ENCODE measurements at regions not wholly inside any gene's neighbourhood (a gene's known extent, or its start where the extent isn't known, plus 50 kb on each side); places are given as distances from the start of the nearest gene placed in this dataset.
"Not testable (repeated sequence)": the region's sequence is repeated elsewhere in the genome, so short reads cannot be mapped to it uniquely, and the experiment has no call there.

DNA sequence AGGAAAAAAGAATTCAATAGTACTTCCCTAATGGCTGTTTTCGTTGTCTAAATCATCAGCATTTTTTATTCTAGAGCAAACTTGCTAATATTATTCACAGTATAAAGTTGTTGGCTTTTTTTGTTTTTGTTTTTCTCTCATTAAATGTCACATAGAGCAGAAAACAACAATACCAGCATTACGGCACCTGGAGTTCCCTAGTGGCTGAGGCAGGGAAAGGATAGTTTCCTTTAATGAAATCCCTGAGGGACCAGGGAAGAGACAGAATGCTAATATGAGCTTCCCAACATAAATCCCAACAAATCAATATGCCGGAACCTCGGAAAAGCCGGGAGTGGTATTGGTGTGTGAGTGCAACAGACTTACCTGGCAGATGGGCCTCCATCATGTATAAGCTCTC is 235.2 kb upstream of the ASCC3 start:
- no peak for DNase-seq

DNA sequence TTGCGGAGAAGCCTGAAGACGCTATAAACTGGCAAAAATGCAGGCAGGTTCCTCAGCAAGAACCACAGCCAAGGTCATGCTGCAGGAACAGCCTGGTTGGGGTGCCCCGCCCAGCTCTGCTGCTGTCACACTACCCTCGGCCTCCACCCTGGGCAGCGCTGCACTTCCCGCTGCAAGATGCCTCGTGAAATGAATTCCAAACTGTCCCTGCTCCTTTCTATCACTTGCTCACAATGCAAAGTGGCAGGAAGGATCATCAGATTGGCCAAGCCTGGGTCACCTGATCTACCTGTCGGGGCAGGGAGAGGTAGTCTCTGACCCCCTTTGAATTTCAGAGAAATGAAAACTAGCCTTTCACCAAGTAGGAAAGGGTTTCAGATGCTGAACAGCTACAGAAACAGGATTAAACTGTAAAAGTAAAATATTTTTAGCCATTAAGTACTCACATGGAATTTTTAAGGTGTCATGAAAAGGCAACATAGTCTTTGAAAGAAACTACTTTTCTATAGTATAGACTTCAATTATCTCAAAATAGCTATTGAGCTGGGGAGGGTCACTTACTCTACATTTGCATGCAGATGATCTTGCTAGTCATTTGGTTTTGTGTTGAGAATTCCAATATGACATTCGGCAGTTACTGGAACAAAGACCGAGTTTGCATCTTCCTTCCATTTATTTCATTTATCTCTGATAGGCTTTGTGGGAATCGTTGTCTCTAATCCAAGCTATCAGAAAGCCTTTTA is 236.4 kb upstream of the ASCC3 start:
- DNase-seq, result no peak

DNA sequence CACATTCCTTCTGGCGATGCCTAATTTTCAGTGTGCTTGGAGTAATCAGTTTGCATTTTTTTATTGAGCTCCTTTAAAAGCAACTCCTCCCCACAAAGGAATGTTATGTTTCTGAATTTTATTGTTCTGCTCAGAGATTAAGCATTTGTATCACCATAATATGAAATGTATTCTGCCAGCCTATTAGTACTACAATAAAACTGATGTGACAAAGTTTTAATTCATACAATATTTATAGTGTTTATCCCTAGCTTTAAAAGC is 236.9 kb upstream of the ASCC3 start:
- DNase-seq, result no peak

DNA sequence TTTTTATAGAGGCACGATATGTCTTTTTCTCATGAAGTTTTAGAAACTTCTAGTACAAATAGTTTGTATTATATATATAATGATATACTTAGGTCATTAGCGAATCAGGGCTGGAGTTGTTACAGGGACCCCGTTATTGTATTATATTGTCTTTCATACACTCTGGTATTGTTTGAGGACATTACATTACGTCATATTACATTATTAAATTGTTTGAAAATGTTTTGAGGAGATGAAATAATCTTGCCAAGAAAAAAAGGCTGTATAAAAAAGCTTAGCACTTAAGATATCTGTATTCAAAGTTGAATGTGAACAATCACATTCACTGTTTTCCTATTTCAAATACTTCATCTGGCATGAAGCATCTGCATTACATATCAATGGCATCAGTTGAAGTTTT is 239.6 kb upstream of the ASCC3 start:
- DNase-seq, result no peak

DNA sequence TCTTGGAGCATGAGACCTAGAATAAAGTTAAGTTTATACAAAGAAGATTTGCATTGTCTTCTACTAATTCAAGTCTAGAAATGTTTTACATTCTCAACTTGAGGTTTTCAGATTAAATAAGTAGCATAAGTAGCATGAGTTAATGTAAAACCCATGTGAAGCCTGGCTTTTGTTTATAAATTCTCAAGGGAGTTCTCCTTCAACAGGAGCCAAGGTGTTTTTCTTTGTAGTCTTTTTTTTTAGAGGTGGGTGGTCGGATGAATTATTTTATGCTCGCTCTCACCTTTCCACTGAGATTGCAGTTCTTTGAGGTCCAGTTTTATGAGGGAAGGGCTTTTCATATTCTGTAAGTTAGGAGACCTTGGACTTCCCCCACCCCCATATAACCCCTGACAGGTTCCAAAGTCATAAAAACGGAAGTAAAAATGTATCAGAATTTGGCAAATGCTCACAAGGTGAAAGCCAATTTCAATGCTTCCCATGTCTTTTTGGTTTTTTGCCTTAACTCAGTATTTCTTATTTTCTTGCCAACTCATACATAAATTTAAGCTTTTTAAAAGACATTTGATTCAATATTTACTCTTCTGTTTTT is 244.3 kb upstream of the ASCC3 start:
- no peak for DNase-seq

DNA sequence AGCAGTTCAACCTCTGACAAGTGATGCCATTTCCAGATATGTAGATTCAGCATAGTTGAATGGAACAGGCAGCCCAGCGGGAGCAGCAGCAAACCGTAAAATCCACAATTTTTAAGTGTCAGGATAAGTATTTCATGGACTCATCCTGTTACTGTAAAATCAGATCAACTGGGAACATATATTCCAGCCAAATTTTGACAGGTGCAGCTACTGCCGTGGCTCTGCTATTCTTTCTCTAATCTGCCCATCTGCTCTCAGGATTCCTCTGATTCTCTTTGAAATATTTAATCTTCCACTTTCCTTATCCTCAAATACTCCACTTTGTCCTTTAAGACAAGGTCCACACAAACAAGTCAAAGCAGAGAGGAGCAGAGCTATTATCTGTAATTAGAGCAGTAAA is 245.4 kb upstream of the ASCC3 start:
- DNase-seq, result no peak

DNA sequence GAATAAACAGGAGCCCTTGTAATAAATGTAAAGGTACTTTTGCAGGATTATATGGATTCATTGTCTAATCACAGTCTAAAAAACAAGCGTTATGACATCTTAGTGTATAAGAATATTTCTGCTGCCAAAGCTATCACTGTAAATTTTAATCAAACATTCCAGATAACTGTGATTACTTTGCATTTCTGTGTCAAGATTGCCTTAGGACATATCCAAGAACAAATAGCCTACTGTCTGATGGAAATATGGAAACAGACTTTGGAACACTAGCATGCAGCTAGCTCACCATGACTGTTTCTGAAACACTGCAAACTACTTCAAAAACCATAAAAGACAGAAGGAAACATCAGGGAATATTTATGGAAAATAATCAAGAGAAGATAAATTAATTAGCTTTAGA is 248.7 kb upstream of the ASCC3 start:
- DNase-seq, result no peak

DNA sequence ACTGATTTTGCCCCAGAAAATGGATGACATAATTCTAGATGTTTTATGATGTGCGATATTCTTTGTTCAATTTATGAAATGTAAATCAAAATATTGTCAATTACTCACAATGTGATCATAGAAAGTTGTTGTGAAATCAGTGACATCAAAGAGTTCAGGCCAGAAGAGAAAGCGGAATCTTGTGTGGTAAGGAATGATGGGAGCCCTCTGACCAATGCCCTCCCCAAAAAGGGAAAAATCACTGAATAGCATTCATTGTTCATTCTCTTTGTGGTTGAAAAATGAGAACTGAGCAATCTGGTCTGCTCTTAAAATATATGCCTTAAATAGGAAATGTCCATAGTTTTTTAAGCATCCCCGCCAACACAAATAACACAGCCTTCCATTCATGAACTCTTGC is 247.1 kb upstream of the GRIK2 start:
- no peak for DNase-seq

DNA sequence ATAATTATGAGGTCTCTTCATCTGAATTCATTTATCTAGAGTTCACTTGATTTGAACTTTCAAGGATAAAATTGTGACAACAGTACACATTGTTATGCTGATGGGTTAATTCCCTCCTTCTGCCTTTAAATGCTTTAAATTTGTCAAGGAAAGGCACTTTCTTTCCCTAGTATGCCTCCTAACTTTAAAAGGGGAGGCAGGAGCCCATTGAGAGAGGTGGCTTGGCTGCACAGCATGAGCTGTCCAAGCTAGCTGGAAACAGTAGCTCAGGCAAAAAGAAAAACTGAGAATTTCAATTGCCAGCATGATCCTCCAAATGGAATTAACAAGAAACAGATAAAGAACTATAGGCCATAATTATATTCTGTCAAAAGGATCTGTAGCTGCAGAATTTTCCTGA is 243.3 kb upstream of the GRIK2 start:
- no peak for DNase-seq

DNA sequence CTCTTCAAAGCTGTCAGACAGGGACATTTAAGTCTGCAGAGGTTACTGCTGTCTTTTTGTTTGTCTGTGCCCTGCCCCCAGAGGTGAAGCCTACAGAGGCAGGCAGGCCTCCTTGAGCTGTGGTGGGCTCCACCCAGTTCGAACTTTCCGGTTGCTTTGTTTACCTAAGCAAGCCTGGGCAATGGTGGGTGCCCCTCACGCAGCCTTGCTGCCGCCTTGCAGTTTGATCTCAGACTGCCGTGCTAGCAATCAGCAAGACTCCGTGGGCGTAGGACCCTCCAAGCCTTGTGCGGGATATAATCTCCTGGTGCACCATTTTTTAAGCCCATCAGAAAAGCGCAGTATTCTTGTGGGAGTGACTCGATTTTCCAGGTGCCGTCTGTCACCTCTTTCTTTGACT is 235.9 kb upstream of the GRIK2 start:
- not testable (repeated sequence) for DNase-seq

DNA sequence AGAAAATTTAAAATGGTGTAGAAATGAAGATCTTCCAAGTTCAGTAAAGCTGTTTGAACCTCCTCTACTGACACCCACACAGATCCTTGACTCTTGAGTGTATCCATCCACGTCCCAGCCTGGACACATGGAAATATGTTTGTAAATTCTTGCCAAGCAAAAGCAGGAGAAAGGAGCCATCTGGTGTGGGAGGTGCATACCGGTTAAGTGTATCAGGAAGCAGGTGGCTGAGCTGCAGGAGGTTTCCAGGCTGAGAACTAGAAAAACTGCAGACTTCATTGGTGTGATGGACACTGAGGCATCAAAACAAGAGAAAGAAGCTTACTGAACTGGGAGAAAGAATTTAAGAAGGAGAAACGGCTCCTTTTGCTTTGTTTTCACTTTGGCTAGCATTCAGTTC is 229.9 kb upstream of the GRIK2 start:
- peak; percentile 88 for DNase-seq

DNA sequence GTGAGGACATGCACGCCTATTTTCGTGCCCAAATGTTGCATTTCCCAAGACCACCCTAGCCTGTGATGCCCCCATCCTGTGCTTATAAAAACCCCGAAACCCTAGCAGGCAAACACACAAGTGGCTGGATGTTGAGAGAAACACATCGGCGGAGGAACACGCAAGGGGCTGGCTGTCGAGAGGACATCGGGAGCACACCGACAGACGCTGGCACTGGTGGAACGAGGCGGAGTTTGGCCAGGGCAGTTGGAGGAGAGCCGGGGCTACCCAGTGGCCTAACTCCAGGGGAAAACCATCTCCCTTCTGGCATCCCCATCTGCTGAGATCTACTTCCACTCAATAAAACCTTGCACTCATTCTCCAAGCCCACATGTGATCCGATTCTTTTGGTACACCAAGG is 225.9 kb upstream of the GRIK2 start:
- DNase-seq, result peak; percentile 6

DNA sequence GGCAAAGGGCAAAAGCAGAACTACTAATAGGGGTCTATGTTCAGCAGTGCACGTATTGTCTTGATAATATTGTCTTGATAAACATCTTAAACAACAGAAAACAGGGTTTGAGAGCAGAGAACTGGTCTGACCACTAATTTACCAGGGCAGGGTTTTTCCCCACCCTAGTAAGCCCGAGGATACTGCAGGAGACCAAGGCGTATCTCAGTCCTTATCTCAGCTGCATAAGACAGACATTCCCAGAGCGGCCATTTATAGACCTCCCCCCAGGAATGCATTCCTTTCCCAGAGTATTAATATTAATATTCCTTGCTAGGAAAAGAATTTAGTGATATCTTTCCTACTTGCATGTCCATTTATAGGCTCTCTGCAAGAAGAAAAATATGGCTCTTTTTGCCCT is 222.5 kb upstream of the GRIK2 start:
- DNase-seq, result not testable (repeated sequence)

DNA sequence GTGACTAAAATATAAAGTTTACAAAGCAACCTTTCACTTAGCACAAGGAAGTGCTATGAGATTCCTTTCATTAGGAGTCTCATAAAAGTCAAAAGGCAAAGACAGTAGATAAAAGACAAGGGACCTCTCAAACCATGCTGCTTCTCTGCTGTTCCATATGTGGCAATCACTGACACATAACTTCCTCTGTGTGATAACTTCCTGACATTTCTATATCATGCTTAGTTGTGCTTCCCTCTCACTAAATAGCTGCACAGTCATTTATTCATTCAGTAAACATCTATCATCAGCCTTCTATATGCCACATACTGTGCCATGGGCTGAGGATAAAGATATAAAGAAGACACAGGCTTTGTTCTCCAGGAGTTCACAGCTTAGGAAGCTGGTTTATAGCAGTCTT is 214.8 kb upstream of the GRIK2 start:
- no peak for DNase-seq

DNA sequence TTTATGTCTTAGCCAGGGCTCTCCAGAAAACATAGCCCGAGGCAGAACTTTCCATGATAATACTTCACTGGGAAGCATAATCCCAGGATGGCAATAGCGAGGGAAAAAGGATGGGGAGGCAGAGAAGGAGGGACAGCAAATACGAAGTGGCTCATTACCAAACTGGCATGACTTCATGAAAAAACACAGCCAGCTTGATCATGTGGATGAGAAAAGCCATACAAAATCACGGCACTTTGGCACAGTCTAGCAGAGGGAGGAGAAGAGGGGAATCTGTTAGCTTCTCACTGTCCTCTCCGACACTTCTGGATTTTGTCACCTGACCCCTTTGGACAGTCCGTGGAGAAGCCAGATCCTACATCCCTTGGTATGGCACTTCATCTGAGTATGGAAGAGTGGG is 212.5 kb upstream of the GRIK2 start:
- DNase-seq, result no peak

DNA sequence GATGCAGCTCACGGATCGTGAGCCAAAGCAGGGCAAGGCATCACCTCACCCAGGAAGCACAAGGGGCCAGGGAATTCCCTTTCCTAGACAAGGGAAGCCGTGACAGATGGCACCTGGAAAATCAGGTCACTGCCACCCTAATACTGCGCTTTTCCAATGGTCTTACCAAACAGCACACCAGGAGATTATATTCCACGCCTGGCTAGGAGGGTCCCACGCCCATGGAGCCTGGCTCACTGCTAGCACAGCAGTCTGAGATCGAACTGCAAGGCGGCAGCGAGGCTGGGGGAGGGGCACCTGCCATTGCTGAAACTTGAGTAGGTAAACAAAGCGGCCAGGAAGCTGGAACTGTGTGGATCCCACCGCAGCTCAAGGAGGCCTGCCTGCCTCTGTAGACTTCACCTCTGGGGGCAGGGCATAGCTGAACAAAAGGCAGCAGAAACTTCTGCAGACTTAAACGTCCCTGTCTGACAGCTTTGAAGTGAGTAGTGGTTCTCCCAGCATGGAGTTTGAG is 205.2 kb upstream of the GRIK2 start:
- not testable (repeated sequence) for DNase-seq

DNA sequence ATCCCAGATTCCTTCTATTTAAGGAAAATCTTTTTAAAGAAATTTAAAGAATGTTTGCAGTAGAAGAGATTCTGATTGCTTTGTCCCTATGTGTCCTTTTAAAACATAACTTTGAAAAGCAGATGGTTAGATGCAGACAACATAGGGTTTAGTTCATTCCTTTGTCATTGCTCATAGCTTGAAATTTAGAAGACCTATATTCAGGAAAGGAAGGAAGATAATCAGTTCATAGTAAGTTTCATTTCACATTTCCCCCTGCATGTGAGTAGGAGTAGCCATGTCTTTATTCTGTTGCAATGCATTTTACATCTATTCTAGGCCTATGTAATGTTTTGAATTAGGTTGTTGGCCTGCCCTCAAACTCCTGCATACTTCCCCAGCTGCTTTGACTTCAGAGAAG is 197.9 kb upstream of the GRIK2 start:
- no peak for DNase-seq

DNA sequence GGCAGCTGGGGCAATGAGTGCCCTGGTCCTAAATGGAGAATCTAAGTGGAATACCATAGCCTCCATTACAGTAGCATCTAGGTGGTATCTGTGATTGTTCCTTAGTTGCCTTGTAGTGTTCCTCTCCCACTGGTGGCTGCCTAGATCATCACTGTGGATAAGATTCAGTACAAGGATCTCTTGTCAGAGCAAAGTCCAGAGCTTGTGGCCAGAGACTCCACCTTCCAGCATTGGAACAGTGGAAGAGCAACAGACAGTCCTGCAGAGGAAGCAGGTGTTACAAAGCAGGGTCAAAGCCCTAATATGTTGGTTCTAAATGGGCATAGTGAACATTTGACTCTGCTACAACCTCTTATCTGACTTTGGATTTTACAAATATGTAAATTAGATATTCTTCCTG is 194.1 kb upstream of the GRIK2 start:
- DNase-seq, result no peak

DNA sequence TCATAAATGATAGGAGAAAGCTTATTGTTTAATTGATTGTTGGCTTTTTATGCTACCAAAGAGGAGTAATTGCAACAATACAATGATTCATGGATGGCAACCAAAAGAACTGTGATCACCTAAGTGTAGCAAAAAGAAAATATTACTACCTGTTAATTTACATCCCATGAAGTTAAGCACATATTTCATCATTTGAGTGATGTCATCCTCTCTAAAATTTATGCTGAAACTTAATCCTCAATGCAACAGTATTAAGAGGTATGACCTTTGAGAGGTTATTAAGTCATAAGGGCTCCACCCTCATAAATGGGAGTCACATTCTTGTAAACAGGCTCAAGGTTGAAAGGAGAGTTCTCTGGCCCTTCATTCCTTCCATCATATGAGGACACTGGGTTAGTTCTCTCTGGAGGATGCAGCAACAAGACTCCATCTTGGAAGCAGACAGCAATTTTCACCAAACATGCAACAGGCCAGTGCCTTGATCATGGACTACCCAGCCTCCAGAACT is 190.6 kb upstream of the GRIK2 start:
- no peak for DNase-seq

DNA sequence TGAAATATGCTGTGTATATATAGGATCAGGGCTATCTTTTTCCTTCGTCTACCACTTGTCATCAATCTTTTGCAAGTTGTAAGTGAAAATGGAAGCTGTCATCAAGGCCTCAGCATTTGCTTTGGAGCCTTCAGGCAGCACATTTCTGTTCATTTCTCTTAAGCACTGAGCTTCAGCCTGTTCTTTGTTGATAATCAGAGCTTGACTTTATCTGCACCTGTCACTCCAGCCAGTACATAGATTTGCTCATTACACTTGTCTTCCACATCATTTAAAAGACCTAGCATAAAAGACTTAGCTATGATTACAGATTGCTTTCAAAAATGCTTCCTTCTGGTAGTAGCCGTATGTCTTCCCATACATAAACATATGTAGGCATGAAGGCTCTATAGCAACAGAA is 189.8 kb upstream of the GRIK2 start:
- DNase-seq, result no peak

DNA sequence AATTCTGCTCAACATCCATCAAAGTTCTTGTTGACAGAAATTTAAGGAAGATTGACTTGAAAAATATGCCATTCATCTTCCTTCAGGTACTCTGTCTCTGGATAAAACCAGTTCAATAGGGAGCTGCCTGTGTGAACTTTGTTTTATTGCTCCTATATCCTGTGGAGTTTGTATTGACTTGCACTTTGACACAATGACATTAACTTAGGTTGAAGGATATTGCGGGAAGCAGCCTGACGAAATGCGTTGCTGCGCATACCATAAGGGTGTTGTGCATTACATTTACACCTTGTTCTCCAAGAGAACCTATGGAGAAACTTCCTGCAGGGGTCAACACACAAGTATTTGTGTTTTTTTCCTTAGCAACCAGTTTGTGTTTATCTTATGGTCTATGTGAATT is 185.4 kb upstream of the GRIK2 start:
- DNase-seq, result no peak

DNA sequence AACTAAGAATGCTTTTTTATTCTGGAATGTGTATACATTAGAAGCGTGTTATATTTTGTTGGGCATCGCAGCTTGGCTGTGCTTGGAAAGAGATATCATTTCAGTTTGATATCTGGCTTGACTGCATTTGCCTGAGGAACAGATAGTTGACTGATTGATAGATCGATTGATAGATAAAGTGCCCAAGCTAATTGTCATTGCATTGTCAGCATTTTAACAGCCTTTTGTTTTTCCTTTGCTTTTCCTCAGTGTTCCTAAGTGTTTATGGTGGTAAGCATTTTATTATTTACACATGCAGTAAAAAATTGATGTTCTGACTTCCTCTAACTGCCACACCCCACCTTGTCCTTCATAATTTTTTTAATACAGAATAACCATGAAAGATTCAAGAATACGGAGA is 180.9 kb upstream of the GRIK2 start:
- no peak for DNase-seq

DNA sequence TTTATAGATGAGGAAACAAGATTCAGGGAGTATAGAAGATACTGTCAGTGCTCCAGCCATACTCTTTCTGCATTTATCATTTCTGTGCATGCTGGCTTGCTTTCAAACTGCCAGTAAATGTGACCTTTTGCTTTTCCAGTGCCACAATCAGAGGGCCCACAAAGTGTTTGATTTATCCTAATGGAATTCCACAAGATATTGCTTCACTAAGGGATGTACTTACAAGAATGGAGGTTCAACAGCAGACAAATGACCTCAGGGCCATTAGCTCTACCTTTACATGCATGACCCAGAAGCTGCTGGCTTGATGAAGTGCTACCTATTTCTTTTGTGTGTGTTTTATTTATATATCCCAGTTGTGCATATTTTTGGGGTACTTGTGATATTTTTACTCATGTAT is 171.5 kb upstream of the GRIK2 start:
- no peak for DNase-seq

DNA sequence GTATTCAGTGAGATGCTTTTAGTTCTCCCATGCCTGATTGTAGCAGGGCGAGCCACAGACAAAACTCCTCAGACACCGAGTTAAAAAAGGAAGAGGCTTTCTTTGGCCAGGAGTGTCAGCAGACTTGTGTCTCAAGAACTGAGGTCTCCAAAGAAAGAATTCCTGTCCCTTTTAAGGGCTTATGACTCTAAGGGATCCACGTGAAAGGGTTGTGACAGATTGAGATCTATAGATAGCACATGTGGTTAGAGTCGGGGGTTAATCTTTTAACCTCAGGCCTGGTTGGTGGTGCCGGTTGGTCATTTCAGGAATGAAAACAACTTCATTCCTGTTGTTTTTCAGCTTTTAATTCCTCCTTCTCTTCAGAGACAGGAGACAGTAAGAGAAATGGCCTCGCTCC is 168.8 kb upstream of the GRIK2 start:
- DNase-seq, result no peak

DNA sequence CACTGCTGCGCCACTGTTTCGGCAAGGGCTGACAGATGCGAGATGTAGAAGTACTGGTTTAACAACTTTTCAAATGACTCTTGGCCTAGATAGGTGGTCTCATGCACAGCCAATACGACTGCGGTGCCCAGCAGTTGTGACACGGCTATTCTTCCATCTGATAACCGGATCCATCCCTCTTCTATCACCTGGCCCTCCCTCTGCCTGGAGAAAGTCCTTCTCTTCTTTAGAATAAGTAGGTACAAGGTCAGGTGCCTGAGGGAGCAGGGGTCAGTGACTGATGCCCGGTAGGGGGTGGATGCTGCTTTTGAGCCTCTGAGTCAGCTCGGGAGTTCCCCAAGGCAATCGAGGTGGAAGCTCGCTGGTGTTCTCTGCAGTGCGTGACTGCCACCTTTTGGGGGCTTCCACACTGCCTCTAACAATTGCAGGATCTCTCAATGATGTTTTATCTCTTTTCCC is 166.8 kb upstream of the GRIK2 start:
- DNase-seq, result peak; percentile 3

Data from NCI-H446 treated with DMSO at 0.1 percent for 48 hours (cell line).